ENCODE measurements at regions not wholly inside any gene's neighbourhood (a gene's known extent, or its start where the extent isn't known, plus 50 kb on each side); places are given as distances from the start of the nearest gene placed in this dataset.

- H3K9me3 ChIP-seq = no peaks in the 10 kb centered on the region
- ATAC-seq = no peak
- no peaks in the 10 kb centered on the region for H3K27me3 ChIP-seq
- H3K4me3 ChIP-seq = no peak overlapping the region
- H3K27ac ChIP-seq = no peak overlapping the region
- intact Hi-C loops (cut with DNase I; ENCODE audit: low total_unique reads) = loop anchor here (5.0 to 10.0 kb wide), 2 partner anchors 826 to 1114 kb away; no protein-coding TSS in a partner anchor
- H3K36me3 ChIP-seq = no peaks in the 10 kb centered on the region
- no peak for DNase-seq
- in situ Hi-C loops (cut with MboI; ENCODE audit: low sequenced_read_pairs in 4 of 4) = loop anchor here (10.0 to 25.0 kb wide), 4 partner anchors 599 to 826 kb away; no protein-coding TSS in a partner anchor
- H3K4me1 ChIP-seq = no peaks in the 10 kb centered on the region
- TF ChIP-seq CTCF (IDR thresholded peaks at IDR 0.05 in 4 of 5, conservative IDR thresholded peaks at IDR 0.05 in 1 of 5) = no peak
- TF ChIP-seq POLR2A (IDR thresholded peaks at IDR 0.05) = no peak
Measured at GRCh38 chr1:199688774-199689173, 338.7 kb upstream of the NR5A2 start.

- Histone ChIP-seq H3K4me3 (no peak overlapping the region), H3K36me3 (no peaks in the 10 kb centered on the region), H3K9me3 (no peaks in the 10 kb centered on the region), H3K27ac (no peak overlapping the region), H3K4me1 (no peaks in the 10 kb centered on the region), H3K27me3 (no peaks in the 10 kb centered on the region)
- DNase-seq (no peak), ATAC-seq (no peak)
- intact Hi-C loops (cut with DNase I; ENCODE audit: low total_unique reads) = no loop called here
- TF ChIP-seq POLR2A (IDR thresholded peaks at IDR 0.05) = no peak
- TF ChIP-seq CTCF (IDR thresholded peaks at IDR 0.05 in 4 of 5, conservative IDR thresholded peaks at IDR 0.05 in 1 of 5) = no peak
- in situ Hi-C loops (cut with MboI; ENCODE audit: low sequenced_read_pairs in 4 of 4) = loop anchor here in 3 of 4 donors (25.0 kb wide), 2 partner anchors 597 to 622 kb away; no protein-coding TSS in a partner anchor
Measured at GRCh38 chr1:199690496-199690895, 337.0 kb upstream of the NR5A2 start.

GRCh38 chr1:199691540-199691939, 336.0 kb upstream of the NR5A2 start:
- H3K27me3 ChIP-seq = no peaks in the 10 kb centered on the region
- no peak for ATAC-seq
- no peaks in the 10 kb centered on the region for H3K4me1 ChIP-seq
- intact Hi-C loops (cut with DNase I; ENCODE audit: low total_unique reads) = no loop called here
- DNase-seq = no peak
- no peak overlapping the region for H3K4me3 ChIP-seq
- H3K27ac ChIP-seq = no peak overlapping the region
- TF ChIP-seq CTCF (IDR thresholded peaks at IDR 0.05 in 4 of 5, conservative IDR thresholded peaks at IDR 0.05 in 1 of 5) = no peak
- TF ChIP-seq POLR2A (IDR thresholded peaks at IDR 0.05) = no peak
- H3K9me3 ChIP-seq = no peaks in the 10 kb centered on the region
- no peaks in the 10 kb centered on the region for H3K36me3 ChIP-seq
- in situ Hi-C loops (cut with MboI; ENCODE audit: low sequenced_read_pairs in 4 of 4) = loop anchor here in 3 of 4 donors (25.0 kb wide), 2 partner anchors 596 to 621 kb away; no protein-coding TSS in a partner anchor

- no peak overlapping the region for H3K4me3 ChIP-seq
- ATAC-seq (no peak), DNase-seq (no peak)
- no peaks in the 10 kb centered on the region for H3K27me3 ChIP-seq
- no peak overlapping the region for H3K27ac ChIP-seq
- H3K4me1 ChIP-seq = no peaks in the 10 kb centered on the region
- no peaks in the 10 kb centered on the region for H3K9me3 ChIP-seq
- no peaks in the 10 kb centered on the region for H3K36me3 ChIP-seq
- intact Hi-C loops (cut with DNase I; ENCODE audit: low total_unique reads) = no loop called here
- in situ Hi-C loops (cut with MboI; ENCODE audit: low sequenced_read_pairs in 4 of 4) = loop anchor here in 3 of 4 donors (25.0 kb wide), 2 partner anchors 594 to 619 kb away; no protein-coding TSS in a partner anchor
- no peak for TF ChIP-seq CTCF (IDR thresholded peaks at IDR 0.05 in 4 of 5, conservative IDR thresholded peaks at IDR 0.05 in 1 of 5)
- TF ChIP-seq POLR2A (IDR thresholded peaks at IDR 0.05) = no peak
Measured at GRCh38 chr1:199693724-199694123, 333.8 kb upstream of the NR5A2 start.

- H3K4me3 ChIP-seq = no peak overlapping the region
- TF ChIP-seq POLR2A (IDR thresholded peaks at IDR 0.05) (no peak), CTCF (IDR thresholded peaks at IDR 0.05 in 4 of 5, conservative IDR thresholded peaks at IDR 0.05 in 1 of 5) (no peak)
- no peak for DNase-seq
- in situ Hi-C loops (cut with MboI; ENCODE audit: low sequenced_read_pairs in 4 of 4) = loop anchor here in 3 of 4 donors (25.0 kb wide), 2 partner anchors 591 to 616 kb away; no protein-coding TSS in a partner anchor
- no peaks in the 10 kb centered on the region for H3K4me1 ChIP-seq
- no peaks in the 10 kb centered on the region for H3K36me3 ChIP-seq
- intact Hi-C loops (cut with DNase I; ENCODE audit: low total_unique reads) = no loop called here
- no peak overlapping the region for H3K27ac ChIP-seq
- H3K27me3 ChIP-seq = no peaks in the 10 kb centered on the region
- ATAC-seq = no peak
- H3K9me3 ChIP-seq = no peaks in the 10 kb centered on the region
Measured at GRCh38 chr1:199696225-199696624, 331.3 kb upstream of the NR5A2 start.

Data from gastrocnemius medialis (tissue), 4 donors.